ENCODE measurements at regions not wholly inside any gene's neighbourhood (a gene's known extent, or its start where the extent isn't known, plus 50 kb on each side); places are given as distances from the start of the nearest gene placed in this dataset.
"Not testable (repeated sequence)": the region's sequence is repeated elsewhere in the genome, so short reads cannot be mapped to it uniquely, and the experiment has no call there.

DNA sequence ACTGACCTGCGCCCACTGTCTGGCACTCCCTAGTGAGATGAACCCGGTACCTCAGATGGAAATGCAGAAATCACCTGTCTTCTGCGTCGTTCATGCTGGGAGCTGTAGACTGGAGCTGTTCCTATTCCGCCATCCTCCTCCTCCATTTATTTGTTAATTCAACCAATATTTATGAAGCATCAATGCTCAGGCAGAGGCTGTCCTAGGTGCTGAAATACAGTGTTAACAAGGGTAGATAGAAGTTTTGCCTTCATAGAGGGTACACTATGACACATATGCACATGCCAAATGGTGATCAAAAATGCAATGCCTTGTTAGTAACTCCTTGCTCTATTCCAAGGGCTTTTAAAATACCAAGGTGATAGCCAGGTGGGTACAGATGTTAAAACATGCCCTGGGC lies 166.0 kb upstream of the CCL2 start:
- intact Hi-C loops (cut with DNase I, micrococcal nuclease); ATAC-seq; DNase-seq: not testable (repeated sequence)

DNA sequence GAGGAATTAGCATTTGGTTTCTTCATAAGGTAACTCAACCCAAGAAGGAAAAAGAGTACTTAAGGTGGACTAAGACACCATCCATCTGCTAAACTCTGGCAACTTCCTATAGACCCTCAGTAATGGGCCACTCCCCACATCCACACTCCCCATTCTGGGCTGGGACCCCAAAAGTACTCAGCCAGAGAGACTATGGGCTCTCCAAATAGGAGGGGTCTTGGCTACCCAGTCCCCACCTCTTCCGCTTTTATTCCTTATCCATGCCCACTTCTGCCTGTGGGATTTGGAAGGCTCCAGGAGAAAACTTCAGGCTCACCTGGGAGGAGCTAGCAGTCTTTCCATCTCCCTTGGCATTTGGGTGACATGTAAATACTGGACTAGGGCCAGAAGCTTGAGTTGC lies 164.5 kb upstream of the CCL2 start:
- ATAC-seq (no peak), DNase-seq (no peak)
- intact Hi-C loops (cut with DNase I, micrococcal nuclease): no loop called here

DNA sequence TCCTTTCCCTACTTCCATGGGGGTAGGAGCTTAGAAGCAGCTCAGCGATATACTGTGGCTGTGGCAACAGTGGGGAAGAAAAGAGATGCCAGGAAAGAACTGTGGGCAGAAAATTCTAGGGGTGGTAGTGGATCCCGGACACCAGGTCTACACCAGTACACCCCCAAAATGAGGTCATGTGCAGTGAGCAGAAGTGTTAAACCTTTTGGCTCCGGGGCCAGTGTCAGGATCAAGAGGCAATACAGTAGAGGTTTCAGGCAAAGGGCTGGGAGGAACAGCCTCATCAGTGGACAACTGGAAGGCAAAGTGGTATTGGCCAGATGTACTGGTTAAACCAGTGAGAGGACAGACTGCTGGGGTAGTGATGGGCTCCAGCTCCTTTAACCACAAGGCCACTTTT lies 163.1 kb upstream of the CCL2 start:
- ATAC-seq: no peak
- intact Hi-C loops (cut with DNase I, micrococcal nuclease): no loop called here
- DNase-seq: no peak

DNA sequence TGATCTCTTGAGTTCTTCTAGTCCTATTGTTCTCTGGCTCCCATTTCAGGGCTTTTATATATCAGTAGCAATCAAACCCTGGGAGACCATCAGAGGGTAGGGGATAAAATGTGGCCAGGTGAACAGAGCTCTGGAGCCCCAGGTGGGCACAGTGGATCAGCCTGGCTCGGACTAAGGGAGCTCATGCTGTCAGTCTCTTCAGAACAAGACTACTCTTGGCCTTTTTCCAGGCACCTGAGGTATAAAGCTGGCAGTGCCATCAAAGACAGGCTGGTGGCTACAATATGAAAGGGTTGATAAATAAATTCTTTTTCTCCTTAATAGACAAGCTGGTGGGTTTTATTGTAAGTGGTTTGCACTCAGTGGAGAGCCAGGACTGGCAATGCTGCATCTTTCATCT lies 160.0 kb upstream of the CCL2 start:
- intact Hi-C loops (cut with DNase I, micrococcal nuclease): no loop called here

DNA sequence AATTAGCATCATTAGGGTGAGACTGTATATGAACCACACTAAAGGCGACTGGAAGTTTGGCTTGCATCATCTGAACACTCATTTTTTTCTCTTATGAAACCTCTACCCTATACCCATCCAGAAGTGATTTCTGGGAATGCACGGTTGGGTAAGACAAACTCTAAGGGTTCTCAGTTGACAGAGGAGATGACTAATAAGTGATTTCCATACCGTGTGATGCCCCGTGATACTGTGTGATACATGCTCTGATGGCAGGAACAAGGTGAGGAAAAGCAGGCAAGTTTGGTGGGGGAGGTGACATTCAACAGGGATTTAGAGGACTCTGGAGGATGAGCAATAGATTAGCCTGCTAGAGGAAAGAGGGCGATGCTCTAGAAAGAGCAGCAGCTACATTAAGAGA lies 156.4 kb upstream of the CCL2 start:
- DNase-seq (no peak), ATAC-seq (no peak)
- intact Hi-C loops (cut with DNase I, micrococcal nuclease): no loop called here

More for the DNA sequence above, 160.0 kb upstream of the CCL2 start:
- no peak for DNase-seq
- ATAC-seq: no peak

DNA sequence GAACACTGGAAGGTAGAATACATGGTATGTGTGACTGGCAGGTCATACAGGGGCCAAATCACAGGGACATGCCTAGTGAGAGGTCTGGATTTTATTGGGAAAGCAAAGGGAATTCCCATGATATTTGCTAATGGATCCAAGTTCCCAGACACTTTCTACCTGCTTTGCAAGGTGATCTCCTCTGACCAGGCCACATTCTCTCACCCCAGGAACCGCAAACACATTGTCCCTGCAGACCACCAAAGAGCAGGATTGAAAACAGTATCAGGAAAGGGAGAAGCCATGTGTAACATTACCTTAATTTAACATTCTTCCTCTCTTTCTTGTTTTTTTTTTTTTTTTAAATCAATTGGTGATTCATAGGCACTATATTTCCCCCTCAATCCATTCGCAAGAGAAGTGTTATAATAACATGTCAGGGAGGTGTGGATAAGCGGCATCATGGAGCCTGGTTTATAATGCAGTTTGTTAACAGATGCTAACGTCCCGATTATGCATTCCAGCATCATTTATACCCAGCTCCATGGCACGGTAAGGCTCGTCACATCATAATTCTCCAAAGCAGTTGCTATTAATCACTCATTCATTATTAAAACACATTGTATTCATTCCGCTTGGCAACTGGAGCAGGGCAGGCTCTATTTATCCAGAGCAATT lies 155.1 kb upstream of the CCL2 start:
- intact Hi-C loops (cut with DNase I, micrococcal nuclease): no loop called here
- DNase-seq (no peak), ATAC-seq (no peak)

DNA sequence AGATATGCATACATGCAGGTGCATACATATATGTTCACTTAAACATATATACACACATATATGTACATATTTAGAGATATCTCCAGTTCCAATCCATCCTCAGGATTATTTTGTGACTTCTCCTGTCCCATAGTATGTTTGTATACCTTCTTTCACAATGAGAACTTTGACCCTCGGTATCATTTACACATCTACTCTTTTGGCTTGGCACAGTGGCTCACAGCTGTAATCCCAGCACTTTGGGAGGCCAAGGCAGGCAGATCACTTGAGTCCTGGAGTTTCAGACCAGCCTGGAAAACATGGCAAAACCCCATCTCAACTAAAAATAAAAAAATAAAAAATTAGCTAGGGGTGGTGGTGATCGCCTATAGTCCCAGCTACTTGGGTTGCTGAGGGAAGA lies 148.1 kb upstream of the CCL2 start:
- ATAC-seq: no peak
- intact Hi-C loops (cut with DNase I, micrococcal nuclease): no loop called here
- DNase-seq: no peak

DNA sequence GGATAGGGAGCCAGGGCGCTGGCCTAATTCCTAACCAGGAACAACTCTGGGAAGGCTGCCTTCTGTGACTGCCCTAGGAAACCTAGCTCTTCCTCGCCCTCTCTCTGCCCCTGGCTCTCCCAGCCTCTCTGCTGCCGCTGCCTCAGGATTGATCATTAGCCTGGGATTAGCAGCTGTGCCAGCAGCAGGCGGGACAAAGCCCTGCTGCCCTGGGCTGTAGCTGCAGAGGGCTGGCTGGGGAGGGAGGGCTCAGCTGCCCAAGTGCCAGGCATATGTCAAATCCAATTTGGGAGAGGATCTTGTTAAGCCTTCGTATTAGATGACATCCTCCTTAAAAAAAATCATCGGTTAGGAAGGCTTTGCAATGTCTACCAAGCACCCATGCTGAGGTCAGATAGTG lies 144.8 kb upstream of the CCL2 start:
- intact Hi-C loops (cut with DNase I, micrococcal nuclease): no loop called here

DNA sequence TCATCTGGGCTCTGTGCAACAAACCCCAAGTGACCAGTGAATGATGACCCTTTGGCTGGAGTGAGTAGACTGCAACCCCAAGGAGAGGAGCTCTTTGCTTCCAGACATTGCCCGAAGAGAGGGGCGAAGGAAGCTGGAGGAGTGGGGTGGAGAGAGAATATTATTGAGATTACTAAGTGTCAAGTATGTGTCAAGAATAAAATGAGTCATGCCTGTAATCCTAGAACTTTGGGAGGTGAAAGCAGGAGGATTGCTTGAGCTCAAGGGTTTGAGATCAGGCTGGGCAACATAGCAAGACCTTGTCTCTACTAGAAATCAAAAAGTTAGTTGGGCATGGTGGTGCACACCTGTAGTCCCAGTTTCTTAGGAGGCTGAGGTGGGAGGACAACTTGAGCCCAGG lies 142.0 kb upstream of the CCL2 start:
- intact Hi-C loops (cut with DNase I, micrococcal nuclease): no loop called here
- DNase-seq (no peak), ATAC-seq (no peak)

More for the DNA sequence above, 144.8 kb upstream of the CCL2 start:
- DNase-seq: no peak
- ATAC-seq: no peak

DNA sequence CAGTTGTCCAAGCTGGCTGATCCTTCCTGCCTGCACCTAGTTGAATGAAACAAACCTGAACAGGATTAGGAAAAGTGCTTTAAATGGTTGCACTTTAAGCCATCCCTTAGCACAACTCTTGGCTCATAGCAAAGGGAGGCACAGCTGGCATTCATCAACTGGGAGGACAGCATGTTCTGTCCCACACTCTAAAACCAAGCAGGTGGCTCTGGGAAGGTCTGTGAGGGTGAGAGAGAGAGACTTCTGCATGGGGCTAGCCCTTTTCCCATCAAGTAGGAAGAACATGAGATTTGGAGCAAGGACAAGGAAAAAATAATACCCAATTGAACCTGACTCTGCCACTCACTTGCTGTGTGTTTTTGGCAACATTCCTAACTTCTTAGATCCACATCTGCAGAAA lies 140.9 kb upstream of the CCL2 start:
- DNase-seq (no peak), ATAC-seq (no peak)
- intact Hi-C loops (cut with DNase I, micrococcal nuclease): no loop called here

DNA sequence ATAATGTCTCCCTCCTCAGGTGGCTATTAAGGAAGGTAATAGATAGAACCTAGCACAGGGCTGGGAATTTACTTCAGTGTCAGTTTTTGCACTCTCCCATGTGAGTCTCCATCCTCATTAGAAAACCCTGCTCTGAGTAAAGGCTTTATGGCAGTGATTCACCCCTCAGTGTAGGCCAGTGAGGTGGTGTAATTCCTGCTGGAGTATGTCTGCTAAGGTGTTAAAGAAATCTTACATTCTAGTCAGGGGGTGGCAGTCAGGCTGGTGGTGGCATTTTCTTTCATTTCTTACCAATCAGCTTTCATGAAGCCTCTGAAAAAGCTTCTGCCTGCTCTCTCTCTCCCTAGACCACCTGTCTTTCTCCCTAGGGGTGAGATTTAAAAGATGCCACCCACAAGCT lies 138.8 kb upstream of the CCL2 start:
- no peak for ATAC-seq
- intact Hi-C loops (cut with DNase I, micrococcal nuclease): no loop called here
- no peak for DNase-seq

DNA sequence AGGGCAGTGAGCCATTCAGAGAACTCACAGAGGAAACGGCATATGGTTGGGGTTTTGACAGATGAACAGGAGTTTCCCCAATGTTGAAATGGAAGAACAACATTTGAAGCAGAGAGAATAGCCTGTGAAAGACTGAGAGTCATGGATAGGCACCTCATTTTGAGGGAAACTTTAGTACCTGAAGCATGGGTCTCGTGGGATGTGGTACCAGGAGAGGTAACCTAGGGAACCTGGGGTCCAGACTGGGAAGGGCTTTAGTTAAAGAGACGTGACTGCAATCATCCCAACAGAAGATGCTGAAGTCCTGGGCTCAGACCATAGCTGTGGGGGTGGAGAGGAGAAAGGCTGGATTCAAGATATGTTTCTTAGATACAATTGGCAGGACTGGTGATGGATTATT lies 137.8 kb upstream of the CCL2 start:
- intact Hi-C loops (cut with DNase I, micrococcal nuclease): no loop called here

DNA sequence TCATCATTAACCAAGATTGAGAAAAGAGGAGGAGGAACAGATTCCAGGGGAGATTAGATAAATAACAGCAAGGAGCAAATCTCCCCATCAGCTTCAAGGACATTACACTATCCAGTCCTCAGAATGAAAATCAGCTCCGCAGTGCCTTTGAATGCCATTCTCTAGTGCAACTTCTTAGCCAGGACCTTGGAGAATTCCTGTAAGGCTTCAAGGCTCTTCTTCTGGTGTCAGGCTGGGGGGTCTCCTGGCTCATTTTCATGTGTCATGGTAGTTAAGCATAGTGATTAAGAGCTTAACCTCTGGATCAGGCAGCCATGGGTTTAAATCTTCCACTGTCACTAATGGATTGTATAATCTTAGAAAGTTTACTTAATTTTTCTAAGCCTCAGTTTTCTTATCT lies 137.3 kb upstream of the CCL2 start:
- DNase-seq (no peak), ATAC-seq (no peak)
- intact Hi-C loops (cut with DNase I, micrococcal nuclease): no loop called here

More for the DNA sequence above, 137.8 kb upstream of the CCL2 start:
- no peak for DNase-seq
- no peak for ATAC-seq

DNA sequence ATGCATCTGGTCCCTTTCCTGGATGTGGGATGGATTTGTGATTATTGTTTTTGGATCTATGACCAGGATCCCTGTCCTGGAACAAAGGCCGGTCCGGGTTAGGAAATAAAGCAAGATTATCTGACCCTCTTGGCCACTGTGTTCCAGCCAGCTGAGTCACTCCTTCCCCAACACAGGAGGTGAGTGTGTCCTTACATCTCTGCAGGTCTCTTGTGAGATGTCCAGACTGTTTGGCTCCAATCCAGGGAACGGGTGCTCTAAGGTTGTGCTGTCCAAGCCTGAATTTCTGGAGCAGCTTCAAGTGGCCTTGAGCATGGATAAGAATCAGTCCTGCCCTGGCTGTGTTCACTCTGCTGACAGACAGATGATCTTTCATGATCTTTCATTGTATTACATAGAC lies 136.5 kb upstream of the CCL2 start:
- DNase-seq (no peak), ATAC-seq (no peak)
- intact Hi-C loops (cut with DNase I, micrococcal nuclease): no loop called here

DNA sequence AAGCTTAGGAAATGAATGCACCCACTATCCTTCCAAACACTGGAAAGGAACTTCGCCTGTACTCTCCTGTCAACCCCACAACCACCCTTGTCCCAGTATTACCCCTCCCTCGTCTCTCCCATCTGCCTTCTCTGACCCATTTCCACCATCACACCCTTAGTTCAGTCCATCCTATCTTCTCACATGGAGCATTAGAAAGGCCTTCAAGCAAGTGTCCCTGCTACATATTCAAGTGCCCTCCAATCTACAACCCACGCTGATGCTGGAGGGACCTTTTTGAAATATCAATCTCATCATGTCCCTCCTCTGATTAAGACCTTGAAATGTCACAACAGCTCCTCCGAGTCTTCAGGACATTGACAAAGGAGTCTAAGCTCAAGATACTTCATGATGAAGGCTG lies 133.8 kb upstream of the CCL2 start:
- DNase-seq (no peak), ATAC-seq (no peak)
- intact Hi-C loops (cut with DNase I, micrococcal nuclease): no loop called here

DNA sequence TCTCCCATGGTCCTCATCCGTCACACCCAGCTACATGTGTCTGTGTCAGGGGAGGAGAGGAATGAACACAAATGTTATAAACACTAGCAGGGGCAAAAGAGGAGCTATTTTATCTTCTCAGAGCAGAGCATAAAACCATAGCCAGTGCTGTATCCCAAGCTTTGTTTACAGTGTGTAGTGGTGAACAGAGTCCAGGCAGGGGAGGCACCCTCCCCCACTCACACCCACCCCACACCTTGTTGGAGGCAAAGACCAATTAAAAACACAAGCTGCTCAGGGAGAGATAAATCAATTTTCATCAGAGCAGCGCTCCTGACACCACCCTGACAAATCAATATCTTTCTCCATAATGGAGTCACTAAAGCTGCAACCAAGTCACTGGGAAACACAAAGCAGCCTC lies 132.6 kb upstream of the CCL2 start:
- DNase-seq: no peak
- no peak for ATAC-seq
- intact Hi-C loops (cut with DNase I, micrococcal nuclease): no loop called here

DNA sequence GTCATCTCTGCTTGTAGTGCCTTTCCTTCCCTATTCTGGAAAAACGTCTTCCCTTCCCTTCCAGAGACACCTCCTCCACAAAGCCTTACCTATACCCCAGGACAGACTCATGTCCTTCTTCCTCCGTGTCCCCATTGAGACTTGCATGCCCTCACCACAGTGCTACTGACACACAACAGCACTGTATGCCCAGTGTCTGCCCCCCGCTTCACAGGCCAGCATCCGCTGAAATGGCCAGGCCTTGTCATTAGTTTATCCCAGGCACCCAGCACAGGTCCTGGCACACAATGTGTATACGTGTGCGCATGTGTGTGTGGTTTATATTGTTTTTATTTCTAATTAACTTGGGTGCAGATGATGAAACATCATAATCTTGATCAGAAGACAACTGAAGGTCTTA lies 130.1 kb upstream of the CCL2 start:
- intact Hi-C loops (cut with DNase I, micrococcal nuclease): no loop called here
- ATAC-seq (no peak), DNase-seq (no peak)

DNA sequence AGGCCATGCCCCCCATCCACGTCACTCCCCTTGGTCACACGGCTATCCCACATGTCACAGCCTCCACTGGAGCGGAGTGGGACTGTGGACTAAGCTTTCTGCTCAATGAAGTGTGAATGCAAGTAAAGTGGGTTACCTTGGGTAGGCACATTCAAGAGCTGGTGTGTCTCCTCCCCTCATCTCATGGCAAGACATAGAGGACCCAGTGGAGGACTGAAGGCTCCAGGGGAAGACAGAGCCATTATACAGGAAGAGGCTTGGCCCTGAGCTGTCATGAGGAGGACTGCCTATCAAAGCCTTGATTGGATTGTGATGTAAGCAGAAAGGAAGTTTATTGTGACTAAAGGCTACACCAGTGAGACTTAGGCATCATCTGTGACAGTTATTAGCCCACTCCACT lies 129.2 kb upstream of the CCL2 start:
- no peak for DNase-seq
- intact Hi-C loops (cut with DNase I, micrococcal nuclease): no loop called here
- no peak for ATAC-seq

DNA sequence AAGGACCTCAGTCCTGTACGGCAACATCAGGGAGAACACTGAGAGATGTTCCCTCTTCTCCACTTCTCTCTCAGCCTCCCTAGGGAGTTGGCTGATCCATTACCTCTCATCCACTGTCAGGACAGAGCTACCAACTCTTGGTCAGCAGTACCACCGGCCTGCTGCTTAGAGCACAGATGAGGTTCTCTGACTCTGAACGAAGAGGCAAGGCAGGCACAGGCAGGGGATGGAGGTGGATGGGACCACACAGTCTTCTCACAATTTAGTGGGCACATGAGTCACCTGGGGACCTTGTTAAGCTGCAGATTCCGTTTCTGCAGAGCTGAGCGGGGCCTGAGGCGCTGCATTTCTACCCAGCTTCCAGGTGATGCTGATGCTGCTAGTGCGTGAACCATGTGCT lies 128.6 kb upstream of the CCL2 start:
- ATAC-seq (no peak), DNase-seq (no peak)
- intact Hi-C loops (cut with DNase I, micrococcal nuclease): no loop called here

DNA sequence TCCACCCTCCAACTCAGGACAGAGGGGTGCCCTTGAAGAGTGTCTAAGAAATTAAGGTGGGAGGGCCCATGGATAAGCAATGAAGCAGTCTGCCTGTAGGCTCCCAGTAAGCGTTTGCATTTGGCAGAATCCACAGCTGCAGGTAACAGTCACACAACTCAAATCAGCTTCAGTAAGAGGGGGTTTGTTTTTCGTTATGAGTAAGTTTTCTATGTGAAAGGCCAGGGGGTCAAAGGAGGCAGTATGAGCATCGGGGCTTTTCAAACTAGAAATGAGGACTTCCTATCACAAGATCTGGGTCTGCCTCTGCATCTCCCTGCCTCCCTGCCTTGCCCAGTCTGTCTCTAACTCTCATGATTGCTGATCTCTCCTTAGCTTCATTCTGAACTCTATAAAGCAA lies 128.1 kb upstream of the CCL2 start:
- DNase-seq: no peak
- ATAC-seq: no peak
- intact Hi-C loops (cut with DNase I, micrococcal nuclease): no loop called here

DNA sequence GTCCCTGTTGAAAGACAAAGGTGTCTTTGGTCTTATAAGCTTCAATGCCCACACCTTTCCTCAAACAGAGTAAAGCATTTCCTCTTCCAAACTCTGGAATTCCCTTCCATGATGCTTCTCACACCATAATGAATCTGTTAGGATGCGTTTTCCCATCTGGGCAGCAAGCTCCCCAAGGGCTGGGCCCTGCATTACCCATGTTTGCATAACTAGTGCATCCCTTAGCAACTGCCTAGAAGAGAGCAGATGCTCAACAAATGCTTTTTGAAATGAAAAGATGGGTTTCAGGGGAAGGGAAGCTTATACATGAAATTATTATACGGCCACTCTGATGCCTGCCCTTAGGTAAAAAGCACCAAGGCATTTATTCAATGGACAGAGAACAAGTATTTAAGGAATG lies 124.5 kb upstream of the CCL2 start:
- no peak for DNase-seq
- ATAC-seq: no peak
- intact Hi-C loops (cut with DNase I, micrococcal nuclease): no loop called here

DNA sequence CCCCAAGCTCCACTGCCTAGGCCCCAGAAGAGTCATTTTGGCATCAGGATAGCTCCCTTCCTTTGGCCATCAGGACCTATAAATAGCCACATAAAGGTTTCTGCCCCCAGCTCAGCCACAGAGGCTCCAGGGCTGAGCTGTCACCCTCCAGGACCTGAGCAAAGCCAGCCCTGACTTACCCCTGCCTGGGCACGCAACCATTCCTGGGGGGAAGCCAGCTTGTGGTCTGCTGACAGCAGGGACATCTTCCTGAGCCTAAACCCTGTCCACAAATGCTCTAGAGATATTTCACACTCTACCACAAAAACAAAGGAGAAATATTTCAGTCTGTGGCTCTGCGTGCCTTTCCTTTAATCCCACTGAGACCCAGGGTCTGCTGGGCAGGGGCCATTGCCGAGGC lies 123.7 kb upstream of the CCL2 start:
- DNase-seq: no peak
- ATAC-seq: no peak
- intact Hi-C loops (cut with DNase I, micrococcal nuclease): no loop called here
